ENCODE measurements at regions not wholly inside any gene's neighbourhood (a gene's known extent, or its start where the extent isn't known, plus 50 kb on each side); places are given as distances from the start of the nearest gene placed in this dataset.

DNA sequence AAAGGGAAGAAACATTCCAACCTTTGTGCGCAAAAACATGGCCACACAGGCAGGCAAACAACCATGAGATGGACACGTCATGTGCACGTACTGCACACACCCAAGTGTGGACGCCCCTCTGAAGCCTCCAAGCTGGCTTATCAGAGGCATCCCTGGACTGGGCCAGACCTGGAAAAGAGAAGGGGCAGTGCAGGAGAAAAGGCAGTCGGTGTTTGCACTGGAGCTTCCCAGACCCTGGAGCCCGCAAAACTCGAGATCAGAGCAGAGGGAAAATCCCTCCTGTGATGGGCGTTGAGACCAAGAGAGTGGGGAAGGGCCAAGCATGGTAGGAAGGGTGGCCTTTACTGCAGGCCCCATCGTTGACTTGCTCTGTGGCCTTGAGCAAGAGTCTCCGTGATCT is 269.5 kb downstream of the CYRIA start:
- Histone ChIP-seq H3K4me1 (ENCODE audit: control insufficient read depth in 1 of 2, low read depth in 2 of 2) (no peaks in the 10 kb centered on the region), H3K36me3 (no peaks in the 10 kb centered on the region), H3K4me3 (no peak overlapping the region), H3K27ac (no peak overlapping the region), H3K27me3 (replicated peaks; ENCODE audit: insufficient read depth) (no peaks in the 10 kb centered on the region), H3K9me3 (no peaks in the 10 kb centered on the region)
- no peak for ATAC-seq (ENCODE audit: insufficient number of reproducible peaks, low FRiP score, low read depth)
- DNase-seq (ENCODE audit: low spot score) = no peak
- TF ChIP-seq, protein P1, sequence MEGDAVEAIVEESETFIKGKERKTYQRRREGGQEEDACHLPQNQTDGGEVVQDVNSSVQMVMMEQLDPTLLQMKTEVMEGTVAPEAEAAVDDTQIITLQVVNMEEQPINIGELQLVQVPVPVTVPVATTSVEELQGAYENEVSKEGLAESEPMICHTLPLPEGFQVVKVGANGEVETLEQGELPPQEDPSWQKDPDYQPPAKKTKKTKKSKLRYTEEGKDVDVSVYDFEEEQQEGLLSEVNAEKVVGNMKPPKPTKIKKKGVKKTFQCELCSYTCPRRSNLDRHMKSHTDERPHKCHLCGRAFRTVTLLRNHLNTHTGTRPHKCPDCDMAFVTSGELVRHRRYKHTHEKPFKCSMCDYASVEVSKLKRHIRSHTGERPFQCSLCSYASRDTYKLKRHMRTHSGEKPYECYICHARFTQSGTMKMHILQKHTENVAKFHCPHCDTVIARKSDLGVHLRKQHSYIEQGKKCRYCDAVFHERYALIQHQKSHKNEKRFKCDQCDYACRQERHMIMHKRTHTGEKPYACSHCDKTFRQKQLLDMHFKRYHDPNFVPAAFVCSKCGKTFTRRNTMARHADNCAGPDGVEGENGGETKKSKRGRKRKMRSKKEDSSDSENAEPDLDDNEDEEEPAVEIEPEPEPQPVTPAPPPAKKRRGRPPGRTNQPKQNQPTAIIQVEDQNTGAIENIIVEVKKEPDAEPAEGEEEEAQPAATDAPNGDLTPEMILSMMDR (IDR thresholded peaks at IDR 0.05) = no peak

- no peak overlapping the region for H3K27ac ChIP-seq
- DNase-seq (ENCODE audit: low spot score) (no peak), ATAC-seq (ENCODE audit: insufficient number of reproducible peaks, low FRiP score, low read depth) (no peak)
- TF ChIP-seq, protein P1 (IDR thresholded peaks at IDR 0.05) = no peak
- H3K4me3 ChIP-seq = no peak overlapping the region
- H3K4me1 ChIP-seq (ENCODE audit: control insufficient read depth in 1 of 2, low read depth in 2 of 2) = no peaks in the 10 kb centered on the region
- H3K36me3 ChIP-seq = no peaks in the 10 kb centered on the region
- no peaks in the 10 kb centered on the region for H3K27me3 ChIP-seq (replicated peaks; ENCODE audit: insufficient read depth)
- no peaks in the 10 kb centered on the region for H3K9me3 ChIP-seq
Observed at GRCh38 chr2:16395601-16396000, 270.0 kb downstream of the CYRIA start.

GRCh38 chr2:16394986-16395550 is 270.6 kb downstream of the CYRIA start:
- Histone ChIP-seq H3K27ac (no peak overlapping the region), H3K9me3 (no peaks in the 10 kb centered on the region), H3K4me1 (ENCODE audit: control insufficient read depth in 1 of 2, low read depth in 2 of 2) (no peaks in the 10 kb centered on the region)

GRCh38 chr2:16394072-16394985 is 271.3 kb downstream of the CYRIA start:
- Histone ChIP-seq H3K27ac (no peak overlapping the region), H3K9me3 (no peaks in the 10 kb centered on the region), H3K36me3 (no peaks in the 10 kb centered on the region), H3K4me1 (ENCODE audit: control insufficient read depth in 1 of 2, low read depth in 2 of 2) (no peaks in the 10 kb centered on the region), H3K4me3 (no peak overlapping the region), H3K27me3 (replicated peaks; ENCODE audit: insufficient read depth) (no peaks in the 10 kb centered on the region)
- ATAC-seq (ENCODE audit: insufficient number of reproducible peaks, low FRiP score, low read depth) (no peak), DNase-seq (ENCODE audit: low spot score) (no peak)
- TF ChIP-seq, protein P1 (IDR thresholded peaks at IDR 0.05) = no peak

More at GRCh38 chr2:16394986-16395550, 270.6 kb downstream of the CYRIA start:
- Histone ChIP-seq H3K4me3 (no peak overlapping the region), H3K27me3 (replicated peaks; ENCODE audit: insufficient read depth) (no peaks in the 10 kb centered on the region), H3K36me3 (no peaks in the 10 kb centered on the region)
- no peak for ATAC-seq (ENCODE audit: insufficient number of reproducible peaks, low FRiP score, low read depth)
- no peak for DNase-seq (ENCODE audit: low spot score)
- TF ChIP-seq, protein P1 (IDR thresholded peaks at IDR 0.05) = no peak

- H3K36me3 ChIP-seq = no peaks in the 10 kb centered on the region
- no peaks in the 10 kb centered on the region for H3K9me3 ChIP-seq
- ATAC-seq (ENCODE audit: insufficient number of reproducible peaks, low FRiP score, low read depth) = no peak
- no peaks in the 10 kb centered on the region for H3K27me3 ChIP-seq (replicated peaks; ENCODE audit: insufficient read depth)
- H3K4me1 ChIP-seq (ENCODE audit: control insufficient read depth in 1 of 2, low read depth in 2 of 2) = no peaks in the 10 kb centered on the region
- no peak overlapping the region for H3K27ac ChIP-seq
- TF ChIP-seq, protein P1 (IDR thresholded peaks at IDR 0.05) = no peak
- DNase-seq (ENCODE audit: low spot score) = no peak
- no peak overlapping the region for H3K4me3 ChIP-seq
Observed at GRCh38 chr2:16393500-16394071, 272.0 kb downstream of the CYRIA start.
